ENCODE measurements at regions not wholly inside any gene's neighbourhood (a gene's known extent, or its start where the extent isn't known, plus 50 kb on each side); places are given as distances from the start of the nearest gene placed in this dataset.

DNA sequence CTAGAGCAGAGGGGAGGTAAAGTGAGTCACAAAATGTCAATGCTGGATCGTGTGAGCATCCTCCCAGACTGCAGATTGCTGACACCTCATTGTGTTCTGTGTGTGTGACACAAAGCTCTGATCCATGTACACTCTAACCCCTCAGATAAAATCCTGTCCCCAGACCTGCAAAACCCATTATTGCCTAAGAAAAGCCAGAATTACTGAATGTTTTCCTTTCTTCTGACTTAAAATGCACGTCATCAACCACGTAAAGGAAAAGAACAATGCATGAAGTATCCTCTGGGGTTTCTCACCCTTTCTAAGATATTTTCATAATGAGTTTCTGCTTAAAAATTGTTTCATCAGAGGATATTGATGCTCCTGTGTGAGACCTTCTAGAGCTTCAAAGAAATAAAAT lies 218.0 kb upstream of the PREP start:
- no peak for ATAC-seq
- WGBS, 2 donors: 64 to 74% methylated on average over 3 of the region's 3 CpGs
- intact Hi-C loops (cut with DNase I): no loop called here

DNA sequence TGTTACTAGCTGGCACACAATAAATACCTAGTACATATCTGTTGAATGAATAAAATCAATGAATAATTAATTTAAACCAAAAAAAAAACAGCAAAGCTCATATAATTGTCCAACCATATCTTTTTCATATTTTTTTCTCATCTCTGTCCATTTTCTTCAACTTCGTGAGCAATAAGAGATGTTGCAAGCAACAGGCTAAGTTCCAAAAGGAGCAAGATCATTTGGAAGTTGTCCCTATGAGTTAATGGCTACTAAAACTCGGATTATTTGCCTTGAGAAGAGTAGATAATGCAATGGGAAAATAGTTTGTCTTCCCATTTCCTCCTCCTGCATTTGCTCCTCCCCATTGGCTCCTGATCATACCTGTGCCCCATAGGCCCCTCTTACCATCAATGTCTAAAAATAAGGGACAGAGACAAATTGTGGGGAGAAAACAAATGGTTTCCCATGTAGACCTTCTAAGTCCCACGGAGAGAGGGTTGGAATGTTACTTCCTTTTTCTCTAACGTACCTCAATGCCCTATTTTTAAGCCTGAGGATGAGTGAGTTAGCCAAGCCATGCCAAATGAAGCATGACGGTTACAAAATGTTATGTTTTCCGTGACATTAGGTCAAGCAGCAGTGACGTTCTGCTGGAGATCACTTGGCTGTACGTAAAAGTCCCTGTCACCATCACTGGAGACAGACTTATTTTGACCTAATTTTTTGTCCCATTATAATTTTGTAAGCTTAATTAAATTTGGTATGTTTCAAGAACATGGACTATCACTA lies 217.3 kb upstream of the PREP start:
- DNase-seq (no peak), ATAC-seq (no peak)
- no peak overlapping the region for H3K4me3 ChIP-seq
- no peaks in the 10 kb centered on the region for H3K27me3 ChIP-seq
- TF ChIP-seq CTCF (IDR thresholded peaks at IDR 0.05) (no peak), POLR2A (IDR thresholded peaks at IDR 0.05) (no peak)
- no peaks in the 10 kb centered on the region for H3K4me1 ChIP-seq
- H3K36me3 ChIP-seq (replicated peaks in 1 of 2; ENCODE audit: insufficient read depth in 1 of 2, low read depth in 2 of 2): no peaks in the 10 kb centered on the region
- no peaks in the 10 kb centered on the region for H3K9me3 ChIP-seq
- no peak overlapping the region for H3K27ac ChIP-seq
- intact Hi-C loops (cut with DNase I): no loop called here
- 68 to 70% methylated on average over 8 of the region's 8 CpGs for WGBS, 2 donors

More for the DNA sequence above, 218.0 kb upstream of the PREP start:
- Histone ChIP-seq H3K27ac (no peak overlapping the region), H3K4me1 (no peaks in the 10 kb centered on the region), H3K9me3 (no peaks in the 10 kb centered on the region), H3K4me3 (no peak overlapping the region), H3K27me3 (no peaks in the 10 kb centered on the region), H3K36me3 (replicated peaks in 1 of 2; ENCODE audit: insufficient read depth in 1 of 2, low read depth in 2 of 2) (no peaks in the 10 kb centered on the region)
- DNase-seq: no peak
- TF ChIP-seq POLR2A (IDR thresholded peaks at IDR 0.05) (no peak), CTCF (IDR thresholded peaks at IDR 0.05) (no peak)

DNA sequence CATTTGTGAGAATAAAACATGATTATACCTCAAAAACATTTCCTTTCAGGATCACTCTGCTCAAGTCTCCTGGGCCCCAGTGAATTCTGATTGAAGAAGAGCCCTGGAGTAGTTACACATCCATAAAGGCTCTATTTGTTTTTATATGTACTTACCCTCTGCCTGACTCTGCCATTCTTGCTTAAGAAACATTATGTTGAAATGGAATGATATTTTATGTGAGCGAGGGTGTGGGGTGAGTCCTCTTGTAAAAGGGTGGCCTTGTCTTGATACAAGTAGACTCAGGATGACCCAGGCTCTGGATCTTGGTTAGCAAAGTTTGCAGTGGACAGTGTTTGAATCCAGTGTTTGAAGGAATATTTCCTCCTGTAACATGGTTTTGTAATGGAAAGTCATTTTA lies 215.4 kb upstream of the PREP start:
- no peak for TF ChIP-seq POLR2A (IDR thresholded peaks at IDR 0.05)
- TF ChIP-seq CTCF (IDR thresholded peaks at IDR 0.05): no peak
- H3K27me3 ChIP-seq: no peaks in the 10 kb centered on the region
- no peak for ATAC-seq
- H3K27ac ChIP-seq: no peak overlapping the region
- intact Hi-C loops (cut with DNase I): no loop called here
- WGBS, 2 donors: 73 to 75% methylated on average over 1 of the region's 1 CpG
- DNase-seq: no peak
- no peaks in the 10 kb centered on the region for H3K9me3 ChIP-seq
- H3K4me1 ChIP-seq: no peaks in the 10 kb centered on the region
- no peak overlapping the region for H3K4me3 ChIP-seq
- H3K36me3 ChIP-seq (replicated peaks in 1 of 2; ENCODE audit: insufficient read depth in 1 of 2, low read depth in 2 of 2): no peaks in the 10 kb centered on the region

GRCh38 chr6:105616521-105616920 lies 213.6 kb upstream of the PREP start:
- no peaks in the 10 kb centered on the region for H3K36me3 ChIP-seq (replicated peaks in 1 of 2; ENCODE audit: insufficient read depth in 1 of 2, low read depth in 2 of 2)
- intact Hi-C loops (cut with DNase I): no loop called here
- H3K9me3 ChIP-seq: no peaks in the 10 kb centered on the region
- DNase-seq (no peak), ATAC-seq (no peak)
- H3K27ac ChIP-seq: no peak overlapping the region
- no peak overlapping the region for H3K4me3 ChIP-seq
- TF ChIP-seq CTCF (IDR thresholded peaks at IDR 0.05) (no peak), POLR2A (IDR thresholded peaks at IDR 0.05) (no peak)
- no peaks in the 10 kb centered on the region for H3K27me3 ChIP-seq
- H3K4me1 ChIP-seq: no peaks in the 10 kb centered on the region

- H3K36me3 ChIP-seq (replicated peaks in 1 of 2; ENCODE audit: insufficient read depth in 1 of 2, low read depth in 2 of 2): no peaks in the 10 kb centered on the region
- no peak for DNase-seq
- intact Hi-C loops (cut with DNase I): no loop called here
- H3K27ac ChIP-seq: no peak overlapping the region
- no peak for TF ChIP-seq POLR2A (IDR thresholded peaks at IDR 0.05)
- TF ChIP-seq CTCF (IDR thresholded peaks at IDR 0.05): no peak
- H3K9me3 ChIP-seq: no peaks in the 10 kb centered on the region
- no peaks in the 10 kb centered on the region for H3K27me3 ChIP-seq
- H3K4me1 ChIP-seq: no peaks in the 10 kb centered on the region
- no peak overlapping the region for H3K4me3 ChIP-seq
- ATAC-seq: no peak
- WGBS, 2 donors: 18 to 48% methylated on average over 2 of the region's 2 CpGs
Measured at GRCh38 chr6:105611606-105612005, 208.7 kb upstream of the PREP start.

Data from body of pancreas (tissue), 4 donors.